PC-9 (cell line): ENCODE measurements at regions not wholly inside any gene's neighbourhood (a gene's known extent, or its start where the extent isn't known, plus 50 kb on each side); places are given as distances from the start of the nearest gene placed in this dataset.

Source experiments
- EZH2 ChIP-seq: fragments of 200-600 bp; sonication (generic); IDR thresholded peaks from 2 replicates; pipeline ENCODE4 v1.8.0; 2017; ENCODE audit warnings: antibody characterized with exemption, low read depth
- TF ChIP-seq, protein P1 (sequence below): fragments of 200-600 bp; sonication (generic); conservative IDR thresholded peaks from 2 replicates; pipeline ENCODE4 v1.6.1; 2017; ENCODE audit warnings: mixed run types, antibody characterized with exemption, mild to moderate bottlenecking, moderate library complexity

DNA sequence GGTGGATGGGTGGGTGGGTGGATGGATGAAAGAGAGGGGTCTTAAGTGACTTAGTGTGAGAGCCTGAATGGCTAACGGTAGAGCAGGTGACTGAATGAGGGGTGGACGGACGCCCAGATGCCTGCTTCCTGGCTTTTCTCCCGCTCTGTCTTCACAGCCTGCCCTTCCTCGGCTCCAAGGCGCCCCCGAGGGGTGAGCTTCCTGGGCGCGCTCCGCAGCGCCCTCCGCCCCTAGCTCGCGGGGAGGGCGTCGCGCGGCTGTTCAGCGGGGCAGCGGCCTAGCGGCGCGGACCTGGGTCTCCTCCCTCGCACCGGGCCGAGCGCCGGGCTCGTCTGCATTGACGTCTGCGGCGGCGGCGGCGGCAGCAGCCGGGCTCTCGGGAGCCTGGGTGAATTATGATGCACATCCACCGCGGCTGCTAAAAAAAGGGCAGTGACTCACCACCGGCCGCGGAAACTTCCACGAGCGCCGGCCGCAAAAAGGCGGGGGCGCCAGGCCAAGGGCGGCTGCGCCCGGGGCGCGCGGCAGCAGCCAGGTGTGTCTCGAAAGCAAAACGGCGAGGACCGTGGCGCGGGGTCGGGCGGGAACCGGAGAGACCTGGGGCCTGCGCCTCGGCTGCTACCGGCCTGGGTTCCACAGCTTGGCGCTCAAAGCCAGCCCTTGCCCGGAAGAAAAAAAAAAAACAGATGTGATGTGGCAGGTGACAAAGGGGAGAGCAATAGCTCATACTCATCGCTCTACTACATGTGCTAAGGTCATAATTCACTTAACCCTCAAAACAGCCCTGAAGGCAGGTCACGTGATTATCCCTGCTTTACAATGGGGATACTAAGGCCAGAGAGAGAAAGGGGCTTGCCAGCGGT, 143.0 kb upstream of the ADRA1B start:
- TF ChIP-seq, protein P1, sequence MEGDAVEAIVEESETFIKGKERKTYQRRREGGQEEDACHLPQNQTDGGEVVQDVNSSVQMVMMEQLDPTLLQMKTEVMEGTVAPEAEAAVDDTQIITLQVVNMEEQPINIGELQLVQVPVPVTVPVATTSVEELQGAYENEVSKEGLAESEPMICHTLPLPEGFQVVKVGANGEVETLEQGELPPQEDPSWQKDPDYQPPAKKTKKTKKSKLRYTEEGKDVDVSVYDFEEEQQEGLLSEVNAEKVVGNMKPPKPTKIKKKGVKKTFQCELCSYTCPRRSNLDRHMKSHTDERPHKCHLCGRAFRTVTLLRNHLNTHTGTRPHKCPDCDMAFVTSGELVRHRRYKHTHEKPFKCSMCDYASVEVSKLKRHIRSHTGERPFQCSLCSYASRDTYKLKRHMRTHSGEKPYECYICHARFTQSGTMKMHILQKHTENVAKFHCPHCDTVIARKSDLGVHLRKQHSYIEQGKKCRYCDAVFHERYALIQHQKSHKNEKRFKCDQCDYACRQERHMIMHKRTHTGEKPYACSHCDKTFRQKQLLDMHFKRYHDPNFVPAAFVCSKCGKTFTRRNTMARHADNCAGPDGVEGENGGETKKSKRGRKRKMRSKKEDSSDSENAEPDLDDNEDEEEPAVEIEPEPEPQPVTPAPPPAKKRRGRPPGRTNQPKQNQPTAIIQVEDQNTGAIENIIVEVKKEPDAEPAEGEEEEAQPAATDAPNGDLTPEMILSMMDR = peak; percentile 38; the same call in 1 of the 2 replicates
- no peak for TF ChIP-seq EZH2
